LNCAP (cell line): ENCODE measurements at regions not wholly inside any gene's neighbourhood (a gene's known extent, or its start where the extent isn't known, plus 50 kb on each side); places are given as distances from the start of the nearest gene placed in this dataset.

ENCODE experiments used
- TF ChIP-seq, protein P1 (sequence below): fragments of 450-650 bp; IDR thresholded peaks from 2 replicates; pipeline ENCODE4 v1.5.1; 2017; ENCODE audit warnings: mild to moderate bottlenecking

DNA sequence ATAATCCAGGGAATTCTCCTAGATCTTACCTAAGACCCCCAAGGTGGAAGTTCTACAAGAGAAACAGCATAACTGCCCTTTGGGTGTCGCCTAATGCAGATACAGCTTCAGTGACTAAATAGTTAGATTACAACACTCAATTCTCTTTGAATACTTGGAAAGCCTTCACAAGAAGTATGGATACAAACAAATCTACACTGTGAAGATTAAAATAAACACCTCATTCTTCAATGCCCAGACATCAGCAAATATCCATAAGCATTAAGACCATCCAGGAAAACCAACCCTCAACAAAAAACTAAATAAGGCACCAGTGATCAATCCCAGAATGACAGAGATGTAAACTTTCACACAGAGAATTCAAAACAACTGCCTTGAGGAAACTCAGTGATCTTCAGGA, 963.2 kb downstream of the PLOD2 start:
- TF ChIP-seq, protein P1, sequence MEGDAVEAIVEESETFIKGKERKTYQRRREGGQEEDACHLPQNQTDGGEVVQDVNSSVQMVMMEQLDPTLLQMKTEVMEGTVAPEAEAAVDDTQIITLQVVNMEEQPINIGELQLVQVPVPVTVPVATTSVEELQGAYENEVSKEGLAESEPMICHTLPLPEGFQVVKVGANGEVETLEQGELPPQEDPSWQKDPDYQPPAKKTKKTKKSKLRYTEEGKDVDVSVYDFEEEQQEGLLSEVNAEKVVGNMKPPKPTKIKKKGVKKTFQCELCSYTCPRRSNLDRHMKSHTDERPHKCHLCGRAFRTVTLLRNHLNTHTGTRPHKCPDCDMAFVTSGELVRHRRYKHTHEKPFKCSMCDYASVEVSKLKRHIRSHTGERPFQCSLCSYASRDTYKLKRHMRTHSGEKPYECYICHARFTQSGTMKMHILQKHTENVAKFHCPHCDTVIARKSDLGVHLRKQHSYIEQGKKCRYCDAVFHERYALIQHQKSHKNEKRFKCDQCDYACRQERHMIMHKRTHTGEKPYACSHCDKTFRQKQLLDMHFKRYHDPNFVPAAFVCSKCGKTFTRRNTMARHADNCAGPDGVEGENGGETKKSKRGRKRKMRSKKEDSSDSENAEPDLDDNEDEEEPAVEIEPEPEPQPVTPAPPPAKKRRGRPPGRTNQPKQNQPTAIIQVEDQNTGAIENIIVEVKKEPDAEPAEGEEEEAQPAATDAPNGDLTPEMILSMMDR: no peak

DNA sequence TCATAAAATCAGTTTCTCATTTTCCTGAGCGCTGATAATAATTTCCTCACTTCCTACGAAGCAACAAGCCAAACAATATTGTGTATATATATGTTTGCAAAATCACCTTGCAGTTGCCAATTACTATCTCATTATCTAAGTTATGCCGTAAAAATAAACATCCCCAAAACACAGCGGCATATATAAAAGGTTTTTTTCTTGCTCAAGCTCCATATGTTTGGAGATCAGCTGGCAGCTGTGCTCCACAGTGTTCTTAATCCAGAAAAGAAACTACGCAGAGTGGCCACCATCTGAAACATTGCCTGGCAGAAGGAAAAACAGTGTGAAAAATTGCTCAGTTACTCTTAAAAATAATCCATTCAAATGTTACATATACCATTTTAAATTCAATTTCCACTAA, 951.4 kb downstream of the PLOD2 start:
- TF ChIP-seq, protein P1: no peak

GRCh38 chr3:145219355-145220235, 941.4 kb downstream of the PLOD2 start:
- TF ChIP-seq, protein P1: no peak

GRCh38 chr3:145224886-145225285, 936.1 kb downstream of the PLOD2 start:
- TF ChIP-seq, protein P1: no peak

GRCh38 chr3:145243875-145244274, 917.1 kb downstream of the PLOD2 start:
- TF ChIP-seq, protein P1: no peak

GRCh38 chr3:145244327-145244726, 916.7 kb downstream of the PLOD2 start:
- TF ChIP-seq, protein P1: no peak

- TF ChIP-seq, protein P1: no peak
These were observed 914.7 kb downstream of the PLOD2 start for GRCh38 chr3:145246291-145246690.
